ENCODE measurements at regions not wholly inside any gene's neighbourhood (a gene's known extent, or its start where the extent isn't known, plus 50 kb on each side); places are given as distances from the start of the nearest gene placed in this dataset.

DNA sequence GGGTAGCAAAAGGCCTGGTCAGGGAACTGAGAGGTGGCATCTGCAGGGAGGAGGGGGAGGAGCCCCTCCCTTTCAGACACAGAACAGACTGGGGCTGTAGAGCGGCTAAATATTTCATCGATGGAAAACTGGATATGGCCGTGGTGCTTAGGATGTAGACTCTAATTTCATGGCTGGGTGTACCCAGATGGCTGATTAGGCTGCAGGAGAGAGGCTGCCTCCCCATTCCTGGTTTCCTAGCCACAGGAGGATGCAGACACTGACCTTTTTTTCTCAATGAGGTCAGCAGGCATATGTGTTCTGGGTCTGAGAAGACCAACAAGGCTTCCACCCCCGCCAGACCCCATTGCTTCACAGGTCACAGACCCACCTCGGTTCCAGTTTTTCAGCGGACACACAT, 58.1 kb upstream of the CALM2 start:
- no peak for DNase-seq

DNA sequence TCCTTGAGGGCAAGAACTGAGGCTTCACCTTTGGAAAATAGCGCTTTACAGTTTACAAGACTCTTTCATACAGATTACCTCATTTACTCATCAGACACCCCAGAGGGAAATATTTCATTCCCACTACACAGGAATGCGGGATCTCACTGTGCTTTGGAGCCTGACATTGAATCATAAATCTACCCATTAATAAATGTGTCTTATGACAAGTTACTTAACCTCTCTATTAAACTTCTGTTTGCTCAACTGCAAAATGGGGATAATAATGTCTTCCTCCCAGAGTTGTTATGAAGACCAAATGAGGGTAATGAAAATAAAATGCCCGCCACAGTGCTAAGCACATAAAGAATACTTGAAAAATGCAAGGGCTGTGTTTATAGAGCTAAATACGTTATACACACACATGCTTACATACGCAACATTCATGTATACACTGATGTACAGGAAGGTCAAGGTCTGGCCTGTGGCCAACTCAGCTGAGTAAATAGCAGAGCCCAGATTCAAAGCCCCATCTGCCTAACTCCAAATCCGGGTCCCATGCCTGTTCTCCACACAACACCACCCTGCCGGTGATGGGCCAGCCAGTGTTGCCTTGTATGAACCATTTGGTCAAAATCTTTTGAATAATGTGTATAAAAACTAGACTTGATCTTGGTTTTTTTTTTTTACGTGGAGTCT, 56.6 kb upstream of the CALM2 start:
- no peak for DNase-seq

DNA sequence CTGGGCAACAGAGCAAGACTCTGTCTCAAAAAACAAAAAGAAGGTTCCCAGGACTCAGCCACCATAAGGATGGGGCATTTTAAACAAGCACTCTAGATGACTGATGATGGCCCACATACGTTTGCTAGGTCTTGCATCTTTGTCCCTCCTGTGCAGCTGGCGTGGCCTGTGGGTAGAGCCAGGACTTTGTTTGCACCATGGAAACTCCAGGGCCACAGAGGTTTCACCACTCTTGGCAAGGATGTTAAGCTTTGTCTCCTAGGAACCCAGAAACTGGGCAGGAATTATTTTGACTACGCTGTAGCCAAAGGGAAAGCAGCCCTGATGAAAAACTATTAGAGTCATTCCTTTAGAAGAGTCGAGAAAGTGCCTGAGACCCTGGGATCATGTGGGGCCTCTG, 54.1 kb upstream of the CALM2 start:
- DNase-seq: no peak

DNA sequence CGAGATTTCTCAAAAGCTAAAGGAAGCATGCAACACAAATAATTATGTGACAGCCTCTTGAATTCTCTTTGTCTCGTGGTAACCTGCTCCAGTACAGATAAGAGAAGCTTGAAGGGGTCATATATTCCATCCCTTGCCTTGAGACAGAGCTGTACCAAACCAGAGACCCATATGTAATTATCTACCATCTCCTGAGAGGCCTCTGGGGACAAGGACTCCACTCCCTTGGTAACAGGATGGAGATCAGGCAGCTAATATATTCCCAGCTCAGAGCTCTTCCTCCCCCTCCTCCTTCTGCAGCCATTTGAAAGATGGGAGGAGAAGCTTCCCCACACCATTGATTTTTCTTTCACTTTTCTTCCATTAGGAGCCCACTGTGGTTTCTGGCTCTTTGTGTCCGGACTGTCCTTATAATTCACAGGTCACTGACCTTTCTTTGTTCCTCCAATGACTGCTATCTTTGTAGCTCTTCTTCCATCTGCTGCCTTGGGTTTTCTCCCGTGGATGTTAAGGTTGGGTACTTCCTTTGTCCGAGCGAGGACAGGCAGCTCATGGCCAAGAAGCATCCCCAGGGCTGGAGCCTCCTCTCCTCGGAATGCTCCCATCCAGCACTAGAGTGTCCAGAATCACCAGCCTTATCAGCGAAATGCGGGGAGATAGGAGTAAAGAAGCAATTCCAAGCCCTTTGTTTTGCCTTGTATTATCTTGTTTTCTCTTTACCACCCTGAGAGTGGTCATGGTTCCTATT, 51.4 kb upstream of the CALM2 start:
- no peak for DNase-seq

DNA sequence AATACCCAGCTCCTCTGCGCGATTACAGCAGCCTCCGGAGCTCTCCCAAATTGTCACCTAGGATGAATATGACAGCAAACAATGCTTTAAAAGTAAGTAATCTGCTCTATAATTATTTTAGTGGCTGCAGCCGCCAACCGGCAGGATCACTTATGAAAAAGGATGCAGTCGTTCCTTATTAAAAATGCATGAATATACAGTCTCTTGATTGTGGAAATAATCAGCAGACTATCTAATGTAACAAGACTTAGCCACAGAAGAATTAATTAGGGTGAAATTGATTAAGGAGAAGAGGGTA, 50.6 kb upstream of the CALM2 start:
- DNase-seq: no peak

DNA sequence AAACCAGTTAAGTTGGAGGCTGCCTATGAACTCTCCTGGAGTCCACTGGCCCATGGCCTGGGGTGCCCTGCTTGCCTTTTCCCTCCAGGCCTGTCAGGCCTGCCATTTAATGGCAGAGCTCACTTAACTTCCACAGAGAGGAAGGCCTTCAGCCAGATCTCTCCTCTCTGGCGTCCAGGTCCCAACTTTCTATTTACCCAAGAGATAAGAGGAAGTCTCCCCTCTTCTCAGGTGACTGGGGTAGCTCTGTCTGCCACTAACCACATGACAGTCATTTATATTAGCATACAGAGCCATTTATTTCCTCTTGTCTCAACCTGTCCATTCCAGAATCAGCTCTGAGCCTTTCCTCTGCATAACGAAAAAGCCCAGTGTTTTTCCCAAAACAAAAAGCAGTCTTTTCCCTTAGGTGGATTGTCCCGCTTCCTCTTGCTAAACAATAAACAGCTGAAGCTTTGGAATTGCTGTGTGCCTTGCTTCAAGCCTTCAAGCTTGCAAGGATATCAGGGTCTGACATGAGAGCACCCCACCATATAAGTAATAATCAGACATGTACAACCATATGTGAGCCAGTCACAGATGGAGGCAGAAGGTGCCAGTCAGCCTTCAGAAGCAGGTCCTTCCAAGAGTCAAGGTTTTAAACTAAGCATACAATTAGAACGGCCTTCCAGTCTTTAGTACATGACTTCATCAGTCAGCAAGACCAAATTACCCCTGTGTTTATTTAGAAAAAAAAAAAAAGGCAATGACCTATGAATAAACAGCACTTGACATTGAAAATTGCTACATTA, 50.0 kb upstream of the CALM2 start:
- no peak for DNase-seq
